ENCODE measurements at regions not wholly inside any gene's neighbourhood (a gene's known extent, or its start where the extent isn't known, plus 50 kb on each side); places are given as distances from the start of the nearest gene placed in this dataset.

DNA sequence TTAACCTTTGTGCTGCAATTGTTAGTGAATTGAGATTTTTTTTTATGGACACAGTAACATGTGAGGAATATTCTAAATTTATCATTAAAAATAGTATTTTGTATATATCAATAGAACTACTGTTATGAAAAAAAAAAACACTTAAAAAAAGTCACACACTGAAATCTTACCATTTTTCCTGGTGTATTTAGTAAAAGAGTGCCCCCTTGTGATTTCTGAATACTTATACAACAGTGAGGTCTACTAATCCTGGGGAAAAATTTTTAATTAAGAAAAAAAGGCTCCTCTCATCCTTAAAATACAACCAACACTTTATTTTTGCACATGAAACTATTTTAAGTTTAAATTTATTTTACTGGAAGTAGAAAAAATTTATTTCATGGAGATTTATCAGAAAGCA lies 56.4 kb upstream of the SPOCK3 start:
- DNase-seq: no peak

DNA sequence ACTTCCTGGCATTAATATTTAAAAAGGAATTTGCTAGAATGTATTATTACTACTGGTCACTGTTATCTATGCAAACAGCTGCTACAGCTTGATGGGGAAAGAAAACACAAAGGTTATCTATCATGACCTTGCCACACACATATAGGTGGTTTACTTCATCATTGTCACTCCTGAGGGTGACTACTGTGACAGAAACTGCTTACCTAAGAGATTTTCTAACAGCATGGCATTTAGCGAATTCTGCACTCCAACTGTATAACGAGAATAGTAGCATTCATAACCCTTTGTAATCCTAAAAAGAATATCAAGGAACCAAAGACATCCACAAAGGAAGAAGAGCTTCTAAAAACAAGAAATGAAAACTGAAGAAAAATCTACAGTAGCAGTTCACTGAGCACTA lies 74.6 kb upstream of the SPOCK3 start:
- DNase-seq: no peak

DNA sequence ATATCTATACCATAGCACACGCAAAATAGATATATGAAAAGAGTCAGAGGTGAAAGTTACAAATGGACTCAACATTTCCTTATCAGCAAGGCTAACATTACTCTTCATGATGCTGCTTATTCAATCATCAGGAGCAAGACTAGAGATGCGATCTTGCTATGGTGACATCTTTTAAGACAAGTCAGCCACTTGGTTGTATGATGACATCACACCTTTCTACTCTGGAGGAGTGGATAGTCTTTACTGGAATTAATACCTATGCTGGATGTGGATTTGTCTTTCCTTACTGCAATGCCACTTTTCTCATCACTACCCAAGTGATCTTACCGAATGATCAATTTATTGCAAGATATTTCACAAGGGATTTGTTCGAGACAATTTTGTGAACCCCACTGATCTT lies 87.0 kb upstream of the SPOCK3 start:
- no peak for DNase-seq

DNA sequence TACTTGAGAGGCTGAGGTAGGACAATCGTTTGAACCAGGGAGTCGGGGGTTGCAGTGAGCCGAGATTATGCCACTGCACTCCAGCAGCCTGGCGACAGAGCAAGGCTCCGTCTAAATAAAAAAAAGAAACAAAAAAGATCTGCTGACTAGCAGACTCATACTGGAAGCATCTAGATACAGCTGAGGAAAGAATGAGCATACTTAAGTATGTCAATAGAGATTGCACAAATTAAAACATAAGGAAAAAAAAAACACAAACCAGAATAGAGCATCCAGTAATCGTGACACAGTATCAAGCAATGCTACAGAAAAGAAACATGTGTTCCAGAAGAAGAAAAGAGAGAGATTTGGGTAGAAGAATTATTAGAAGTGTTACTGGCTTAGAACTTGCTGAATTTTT lies 105.5 kb upstream of the SPOCK3 start:
- no peak for DNase-seq

DNA sequence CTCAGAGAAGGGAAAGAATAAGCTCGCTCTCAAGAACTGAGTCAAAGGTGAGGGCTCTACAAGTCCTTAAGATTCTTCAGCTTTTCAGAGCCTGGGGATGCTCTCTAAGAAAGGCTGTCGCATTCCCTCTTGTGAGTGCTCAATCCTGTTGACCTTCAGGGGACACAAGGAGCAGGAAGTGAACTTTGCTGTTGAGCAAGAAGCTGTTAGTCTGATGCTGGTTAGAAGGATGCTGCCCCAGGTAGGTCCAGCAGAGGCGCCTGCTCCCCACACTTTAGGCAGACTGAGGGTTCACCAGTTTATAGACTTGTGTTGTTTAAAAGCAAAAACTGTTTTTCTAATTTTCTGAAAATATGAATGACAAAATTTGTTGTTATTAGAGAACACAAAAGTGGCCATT lies 125.4 kb upstream of the SPOCK3 start:
- no peak for DNase-seq

DNA sequence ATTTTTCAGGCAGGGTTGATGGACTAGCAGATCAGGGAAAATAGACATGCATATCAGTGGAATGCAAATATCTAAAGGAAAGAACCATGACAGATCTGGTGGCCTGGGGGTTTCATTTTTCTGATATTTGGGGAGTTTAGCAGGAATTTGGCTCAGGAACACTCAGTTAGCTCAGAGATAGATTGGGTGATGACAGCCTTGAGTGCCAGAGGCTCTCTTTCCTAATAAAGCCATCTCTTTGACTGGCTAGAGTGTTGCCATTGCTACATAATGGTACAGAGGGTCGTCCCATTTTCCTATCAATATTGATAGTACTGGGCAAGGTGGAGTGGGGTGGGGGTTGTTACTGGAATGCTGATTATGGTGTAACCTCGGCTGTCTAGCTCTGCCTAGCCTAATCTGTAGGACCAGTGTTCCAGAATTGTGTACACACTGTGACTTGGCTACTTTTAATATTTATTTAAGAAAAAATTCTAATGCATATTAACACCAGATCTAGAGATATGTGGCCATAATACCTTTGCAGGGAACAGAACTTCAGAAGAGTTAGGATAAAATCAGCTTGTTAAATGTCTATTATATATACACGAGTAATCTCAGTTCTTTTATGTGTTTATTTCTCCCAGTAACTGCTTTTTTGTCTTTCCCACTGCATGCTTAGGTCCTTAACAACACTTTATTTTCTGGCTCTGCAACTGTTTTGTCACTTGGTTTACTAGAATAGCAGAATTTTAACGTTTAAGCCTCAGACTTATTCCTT lies 145.0 kb upstream of the SPOCK3 start:
- DNase-seq: no peak

DNA sequence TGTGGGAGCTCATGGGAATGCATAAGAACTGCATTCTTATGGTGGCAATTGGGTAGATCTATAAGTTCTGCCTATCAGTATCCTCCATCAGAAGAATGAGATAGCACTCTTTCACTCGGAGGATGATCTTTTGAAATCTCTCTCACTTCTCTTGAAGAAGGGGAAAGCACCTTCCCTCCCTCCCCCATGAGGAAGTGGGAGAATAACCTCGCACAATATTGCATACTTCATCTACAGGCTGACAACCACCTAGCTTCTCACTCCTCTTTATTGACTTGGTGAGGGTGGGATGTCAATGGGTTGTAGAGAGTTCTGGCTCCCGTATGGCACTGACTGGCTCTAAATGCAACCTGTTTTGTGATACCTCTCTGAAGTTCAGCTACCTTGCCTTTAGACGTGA lies 146.7 kb upstream of the SPOCK3 start:
- DNase-seq: no peak

DNA sequence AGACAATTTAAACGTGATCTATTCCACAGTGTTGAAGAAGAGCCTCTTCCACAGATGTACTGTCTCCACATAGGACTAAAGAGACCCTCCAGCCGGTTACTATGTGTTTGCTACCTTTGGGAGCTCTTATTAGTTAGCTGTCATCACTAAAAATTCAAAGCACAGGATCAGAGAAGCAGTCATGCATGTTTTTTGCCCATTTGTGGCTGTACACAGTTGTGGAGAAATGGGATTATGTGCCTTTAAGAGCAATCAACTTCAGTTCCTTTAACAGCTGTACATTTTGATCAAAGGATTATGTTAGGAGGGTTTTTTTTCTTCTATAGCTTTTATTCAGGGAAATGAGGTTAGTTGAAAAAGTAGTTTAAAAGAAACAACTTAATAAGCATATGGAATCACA lies 149.0 kb upstream of the SPOCK3 start:
- DNase-seq: no peak

DNA sequence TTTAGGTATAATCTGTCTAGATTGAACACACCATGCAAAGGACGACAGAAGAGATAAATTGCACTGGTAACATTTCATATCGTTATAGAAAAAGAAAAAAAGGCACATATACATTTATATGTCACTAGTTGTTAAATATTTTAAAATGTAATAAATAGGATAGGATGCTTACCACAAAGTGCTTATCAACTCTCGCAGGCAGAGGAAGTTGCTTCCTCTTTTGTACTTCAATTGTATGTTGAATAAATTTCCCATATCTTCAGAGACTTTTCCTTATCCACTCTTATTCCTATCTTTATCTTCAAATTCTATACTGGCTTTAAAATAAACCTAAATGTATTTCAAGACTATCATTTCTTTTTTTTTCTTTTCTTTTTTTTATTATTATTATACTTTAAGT lies 163.3 kb upstream of the SPOCK3 start:
- DNase-seq: no peak

DNA sequence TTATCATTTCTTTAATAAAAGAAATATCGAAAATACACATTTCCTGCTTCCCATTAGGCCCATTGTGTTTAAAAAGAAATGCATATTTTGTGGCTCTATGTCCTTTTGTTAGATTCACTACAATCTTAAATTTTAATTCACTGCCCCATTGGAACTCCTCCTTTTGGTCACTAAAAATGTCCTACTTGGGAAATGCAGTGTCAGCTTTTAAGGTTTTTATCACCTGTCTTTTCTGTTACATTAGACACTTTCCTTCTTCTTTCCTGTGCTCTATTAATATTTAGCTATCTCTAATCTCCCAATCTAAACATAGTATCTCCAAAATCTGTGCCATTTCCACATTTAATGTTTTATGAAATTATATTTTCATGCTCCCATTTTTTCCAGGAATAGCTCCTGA lies 164.9 kb upstream of the SPOCK3 start:
- DNase-seq: no peak

DNA sequence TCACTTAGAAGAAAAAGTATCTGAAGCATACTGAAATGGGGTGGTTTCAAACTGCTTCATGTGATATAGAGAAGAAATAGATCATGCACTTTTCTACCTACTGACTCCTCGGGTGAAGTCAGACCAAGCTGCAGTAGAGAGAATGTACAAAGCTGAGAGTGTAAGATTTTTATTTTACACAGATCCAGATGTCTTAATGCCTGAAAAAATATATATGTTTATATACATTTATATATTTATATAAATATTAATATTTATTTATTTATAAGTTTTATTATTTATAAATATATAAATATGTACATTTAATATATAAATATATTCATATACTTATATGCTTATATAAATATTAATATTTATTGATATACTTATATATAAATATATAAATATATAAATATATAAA lies 171.9 kb upstream of the SPOCK3 start:
- no peak for DNase-seq

DNA sequence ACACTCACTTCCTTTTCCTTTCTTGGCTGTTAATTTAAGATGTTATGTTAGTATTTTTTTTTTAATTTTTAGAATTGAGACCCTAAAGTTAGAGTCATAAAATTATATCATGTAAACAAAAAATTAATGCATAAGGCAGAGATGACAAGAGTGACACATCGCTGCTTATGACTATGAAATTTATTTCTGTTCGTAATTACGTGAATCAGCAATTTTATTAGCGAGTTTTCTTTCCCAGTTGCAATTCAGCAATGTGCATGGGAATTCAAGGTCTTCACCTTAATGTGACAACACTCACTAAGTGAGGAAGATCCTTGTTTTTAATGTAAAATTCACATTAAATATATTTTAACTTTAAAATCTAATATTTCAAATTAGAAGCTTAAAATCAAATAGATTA lies 181.2 kb upstream of the SPOCK3 start:
- DNase-seq: no peak

DNA sequence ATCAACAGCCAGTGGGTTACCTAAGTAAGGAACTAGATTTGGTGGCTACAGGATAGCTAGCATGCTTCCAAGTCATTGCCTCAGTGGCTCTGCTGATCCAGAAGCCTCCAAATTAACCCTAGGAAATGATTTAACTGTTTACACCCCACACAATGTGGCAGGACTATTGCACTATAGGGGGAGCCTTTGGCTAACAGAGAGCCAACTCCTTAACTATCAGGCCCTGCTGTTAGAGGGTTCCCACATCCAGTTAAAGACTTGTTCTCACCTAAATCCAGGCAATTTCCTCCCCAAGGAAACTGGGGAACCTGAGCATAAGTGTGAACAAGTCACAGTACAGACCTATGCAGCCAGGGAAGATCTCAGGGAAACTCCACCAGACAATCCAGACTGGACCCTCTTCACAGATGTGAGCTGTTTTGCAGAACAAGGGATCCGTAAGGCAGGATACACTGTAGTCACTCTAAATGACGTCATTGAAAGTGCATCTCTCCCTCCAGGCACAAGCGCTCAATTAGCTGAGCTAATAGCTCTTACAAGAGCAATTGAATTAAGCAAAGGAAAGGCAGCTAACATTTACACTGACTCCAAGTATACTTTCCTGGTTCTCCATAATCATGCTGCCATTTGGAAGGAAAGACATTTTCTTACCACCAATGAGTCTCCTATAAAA lies 185.3 kb upstream of the SPOCK3 start:
- no peak for DNase-seq

DNA sequence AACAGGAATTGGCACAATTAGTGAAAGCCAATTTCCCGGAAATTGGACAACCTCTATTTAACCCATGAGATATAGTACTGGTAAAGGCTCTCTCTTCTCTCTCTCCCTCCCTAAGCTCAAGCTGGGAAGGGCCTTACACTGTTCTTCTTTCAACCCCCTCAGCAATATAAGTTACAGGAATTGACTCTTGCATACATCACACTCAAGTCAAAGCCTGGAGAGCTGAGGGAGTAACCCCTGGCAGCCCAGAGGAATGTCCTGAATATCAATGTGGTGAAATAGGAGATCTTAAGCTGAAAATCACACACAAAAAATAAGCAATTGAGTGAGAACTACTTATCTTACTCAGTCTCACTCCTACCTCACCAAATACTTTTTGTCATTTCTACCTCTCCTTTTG lies 186.9 kb upstream of the SPOCK3 start:
- DNase-seq: no peak

DNA sequence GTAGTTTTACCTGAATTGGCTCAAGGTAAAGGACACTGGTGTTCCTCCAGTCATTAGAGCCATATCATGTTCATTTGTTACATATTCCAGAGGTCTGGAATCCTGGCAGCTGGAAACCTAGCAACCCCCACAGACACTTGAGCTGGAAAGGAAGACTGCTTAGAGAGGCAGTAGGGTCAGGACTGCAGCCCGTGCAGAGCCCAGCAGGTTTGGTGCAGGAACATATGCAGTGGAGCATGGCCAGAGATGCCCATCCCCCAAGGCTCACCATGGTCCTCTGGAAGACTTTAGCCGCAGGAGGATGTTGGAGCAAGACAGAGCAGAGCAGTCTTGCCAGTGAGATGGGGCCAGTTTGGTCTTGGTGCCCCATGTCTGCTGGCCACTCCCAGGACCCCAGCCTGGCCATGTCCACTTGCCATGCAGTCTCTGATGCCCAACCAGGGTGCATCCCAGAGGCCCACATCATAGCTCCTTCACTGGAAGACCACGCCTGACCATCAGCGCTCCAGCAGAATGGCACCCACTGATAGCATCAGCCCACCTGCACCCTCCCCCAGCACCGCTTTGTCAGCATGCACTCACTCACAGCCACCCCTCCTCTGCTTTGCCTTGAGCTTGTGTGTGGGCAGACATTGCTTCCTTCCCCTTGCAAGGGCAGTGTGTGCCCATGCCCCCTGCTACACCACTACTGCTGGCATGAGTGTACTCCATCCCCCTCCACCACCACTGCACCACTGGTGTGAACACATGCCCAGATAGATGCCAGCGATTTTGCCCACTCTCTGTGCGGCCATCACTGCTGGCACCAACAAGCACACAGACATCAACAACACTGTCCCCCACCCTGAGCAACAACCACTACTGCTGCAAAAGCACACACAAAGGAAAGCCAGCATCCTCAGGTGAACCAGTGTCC lies 190.3 kb upstream of the SPOCK3 start:
- DNase-seq: no peak

DNA sequence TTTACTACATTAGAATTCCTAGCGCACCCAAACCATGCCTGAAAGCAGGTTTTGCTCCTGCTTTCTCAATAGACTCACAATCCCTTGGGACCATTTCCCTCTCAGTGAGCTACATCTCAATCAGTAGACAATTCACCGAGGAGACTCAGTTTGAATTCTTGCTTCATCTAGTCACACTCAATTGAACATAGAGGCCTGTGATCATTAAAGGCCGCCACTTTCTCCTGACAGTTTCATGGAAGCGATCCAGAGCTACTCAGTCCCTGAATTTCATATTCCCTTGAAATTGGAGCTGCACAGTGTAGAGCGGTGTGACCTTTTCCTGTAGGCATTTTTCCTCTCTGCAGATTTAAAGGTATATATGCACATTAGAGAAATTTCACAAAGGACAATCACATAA lies 193.9 kb upstream of the SPOCK3 start:
- no peak for DNase-seq

DNA sequence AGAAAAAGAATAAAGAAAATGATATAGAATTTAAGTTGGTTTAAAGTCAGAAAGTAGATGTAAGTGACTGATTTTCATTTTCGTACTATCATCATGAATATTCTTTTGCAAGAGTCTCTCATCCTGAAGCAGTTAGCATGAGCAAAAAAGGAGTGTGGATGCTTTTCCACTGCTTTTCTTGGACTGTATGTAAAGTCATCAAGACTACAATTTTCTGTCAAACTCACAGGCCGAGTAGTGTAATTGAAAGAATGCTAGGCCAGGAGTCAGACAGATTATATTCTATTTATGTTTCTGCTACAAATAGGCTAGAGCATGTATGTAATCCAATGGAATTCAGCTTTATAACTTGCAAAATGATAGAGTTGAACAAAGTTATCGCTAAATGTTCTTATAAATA lies 197.1 kb upstream of the SPOCK3 start:
- DNase-seq: no peak

DNA sequence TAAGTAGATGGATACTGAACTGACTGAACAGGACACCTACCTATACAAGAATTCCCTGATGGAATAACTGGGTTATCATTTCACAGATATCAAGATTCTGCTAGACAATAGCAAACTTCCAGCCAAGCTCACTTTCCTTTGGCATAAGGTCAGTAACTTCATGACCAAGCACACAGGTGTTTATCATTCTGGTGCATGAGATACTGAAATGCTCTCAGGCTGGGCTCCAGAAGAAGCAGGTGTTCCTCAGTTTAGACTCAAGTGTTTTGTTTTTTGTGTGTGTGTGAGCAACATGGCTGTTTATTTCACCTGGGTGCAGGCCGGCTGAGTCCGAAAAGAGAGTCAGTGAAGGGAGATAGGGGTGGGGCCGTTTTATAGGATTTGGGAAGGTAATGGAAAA lies 201.5 kb upstream of the SPOCK3 start:
- no peak for DNase-seq

DNA sequence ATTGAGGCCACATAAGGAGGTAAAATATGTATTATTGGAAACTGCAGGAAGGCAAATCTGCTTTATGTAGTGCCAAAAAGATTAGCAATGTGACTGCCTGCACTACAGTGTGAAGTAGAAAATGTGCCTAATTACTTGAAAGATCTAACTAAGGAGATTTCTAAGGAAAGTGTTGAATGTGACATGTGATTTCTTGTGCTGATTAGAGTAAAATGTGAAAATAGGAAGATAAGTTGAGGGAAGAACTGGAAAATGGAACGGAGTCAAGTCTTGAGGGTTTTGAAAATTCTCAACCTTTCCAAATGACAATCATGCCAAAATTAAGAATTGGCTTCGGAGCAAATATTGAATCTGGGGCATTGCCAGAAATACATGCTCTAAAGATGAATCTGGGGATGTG lies 209.5 kb upstream of the SPOCK3 start:
- no peak for DNase-seq

DNA sequence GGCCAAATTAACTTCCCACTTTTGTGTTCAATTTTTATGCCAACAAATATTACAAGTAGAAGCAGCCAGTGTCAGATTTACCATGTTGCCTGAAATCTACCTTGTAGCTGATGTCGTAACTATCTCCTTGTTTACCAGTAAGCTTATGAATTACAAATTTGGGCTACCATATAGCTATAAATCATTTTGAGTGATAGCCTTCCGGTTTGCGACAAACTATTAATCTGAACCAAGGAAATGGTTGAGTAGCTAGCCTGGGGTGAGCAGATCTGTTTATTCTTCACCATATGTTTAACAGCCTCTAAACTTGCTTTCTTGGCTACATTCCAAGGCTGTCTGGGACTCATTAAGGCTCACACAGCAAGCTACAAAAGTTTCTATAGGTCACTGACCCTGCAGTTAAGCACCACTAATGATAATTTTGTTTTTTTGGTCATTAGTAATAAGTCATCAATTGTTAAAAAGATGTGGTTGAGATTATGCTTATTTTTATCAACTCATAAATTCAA lies 218.7 kb upstream of the SPOCK3 start:
- no peak for DNase-seq

DNA sequence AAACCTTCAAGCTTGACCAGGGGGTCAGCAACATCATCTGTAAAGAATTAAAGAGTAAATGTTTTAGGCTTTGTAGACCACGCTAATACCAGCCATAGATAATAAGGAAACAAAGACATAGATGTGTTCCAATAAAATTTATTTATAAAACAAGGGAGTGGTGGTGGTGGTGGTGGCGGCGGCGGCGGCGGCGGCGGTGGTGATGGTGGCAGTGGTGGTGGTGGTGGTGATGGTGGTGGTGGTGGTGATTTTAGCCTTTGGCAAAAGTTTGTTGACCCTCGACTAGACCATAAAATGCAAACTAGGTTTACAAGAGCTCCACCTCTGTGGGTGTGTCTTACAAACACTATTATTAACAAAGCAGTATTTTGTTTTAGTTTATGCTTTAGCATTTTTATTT lies 222.3 kb upstream of the SPOCK3 start:
- no peak for DNase-seq

DNA sequence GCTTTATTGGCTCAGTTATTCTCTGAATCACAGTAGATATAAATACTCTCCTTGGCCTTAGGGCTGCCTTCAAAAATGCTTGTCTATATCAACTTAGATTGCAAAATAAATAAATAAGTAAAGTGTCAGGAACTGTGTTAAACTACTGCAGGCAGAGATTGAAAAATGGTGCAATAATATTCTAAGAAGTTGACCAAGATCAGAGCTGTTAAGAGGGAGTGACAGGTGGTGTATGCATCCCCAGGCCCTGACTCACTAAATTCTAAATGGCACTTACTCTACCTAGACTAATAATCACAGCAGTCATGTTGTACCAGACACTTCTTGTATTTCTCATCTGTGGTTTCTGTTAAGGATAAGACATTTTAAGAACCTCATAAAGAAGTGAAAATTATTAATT lies 235.1 kb upstream of the SPOCK3 start:
- DNase-seq: no peak

DNA sequence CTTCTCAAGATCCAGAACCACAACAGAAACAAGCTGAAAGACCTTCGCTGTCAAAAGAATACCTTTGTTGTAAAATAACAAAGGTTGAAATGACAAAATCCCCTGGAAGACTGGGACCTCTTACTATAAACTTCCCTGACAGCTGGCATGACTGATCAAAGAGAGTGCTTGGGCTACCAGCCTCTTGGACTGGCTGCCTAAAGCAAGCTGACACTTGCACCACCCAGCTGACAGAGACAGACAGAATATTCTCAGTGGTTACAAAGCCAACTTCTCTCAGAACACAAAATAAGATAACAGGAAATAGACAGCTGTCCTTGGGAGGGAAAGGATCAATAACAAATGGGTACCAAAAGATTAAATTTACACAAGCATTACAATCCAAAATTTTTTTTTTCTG lies 241.7 kb upstream of the SPOCK3 start:
- DNase-seq: no peak

DNA sequence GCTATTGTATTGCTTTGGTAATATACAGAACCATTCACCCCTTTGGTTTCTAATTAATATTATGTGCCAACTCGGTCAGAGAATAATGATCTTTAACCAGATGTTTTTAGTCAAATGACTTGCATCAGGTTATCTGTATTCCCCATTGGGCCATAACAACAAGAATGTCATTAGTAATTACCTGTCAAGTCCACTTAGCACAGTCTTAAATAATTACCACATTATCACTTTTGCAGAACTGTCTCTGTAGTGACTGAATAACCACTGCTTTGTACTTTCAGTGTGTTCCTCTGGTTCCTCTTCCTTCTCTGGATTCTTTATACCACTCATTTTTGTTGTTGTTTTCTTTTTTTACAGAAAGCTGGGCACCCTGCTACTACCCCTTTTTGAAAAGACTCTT lies 257.7 kb upstream of the SPOCK3 start:
- no peak for DNase-seq
